Breast epithelium (tissue), 4 donors: ENCODE measurements at regions not wholly inside any gene's neighbourhood (a gene's known extent, or its start where the extent isn't known, plus 50 kb on each side); places are given as distances from the start of the nearest gene placed in this dataset.

Source experiments
- DNase-seq, 2 donors: peaks; one replicate each; pipeline ENCODE4 v3.0.0-alpha.2; 2019; ENCODE audit warnings: low spot score in 2 of 2
- H3K27ac ChIP-seq, 2 donors: fragments of 200-600 bp; sonication (generic) in 1 of 2; one replicate each; pipeline ENCODE4 v1.5.1; 2016 to 2019; ENCODE audit warnings: mild to moderate bottlenecking in 1 of 2
- H3K27me3 ChIP-seq, 2 donors: fragments of 200-600 bp; sonication (generic) in 1 of 2; one replicate each; pipeline versions ENCODE4 v1.5.1 to v1.6.0; 2017 to 2019; ENCODE audit warnings: control low read depth in 1 of 2, mild to moderate bottlenecking in 1 of 2
- H3K36me3 ChIP-seq: fragments of 200-600 bp; one replicate; pipeline ENCODE4 v1.5.1; 2019
- H3K4me1 ChIP-seq, 2 donors: fragments of 200-600 bp; sonication (generic); one replicate each; pipeline ENCODE4 v1.5.1; 2016 to 2019; ENCODE audit warnings: control low read depth in 1 of 2
- H3K4me3 ChIP-seq, 3 donors: fragments of 200-600 bp; sonication (generic); 1 replicate in 2 of 3; 2 replicates in 1 of 3; pipeline ENCODE4 v1.5.1; 2016 to 2019; ENCODE audit warnings: mild to moderate bottlenecking in 3 of 3, moderate library complexity in 2 of 3
- H3K9me3 ChIP-seq, 2 donors: fragments of 200-600 bp; sonication (generic) in 1 of 2; one replicate each; pipeline ENCODE4 v1.5.1; 2016 to 2019; ENCODE audit warnings: control low read depth in 1 of 2
- POLR2A ChIP-seq: fragments of 450-650 bp; IDR thresholded peaks from one replicate; pipeline ENCODE4 v1.6.1; 2016; ENCODE audit warnings: antibody characterized with exemption, mild to moderate bottlenecking, moderate library complexity
- POLR2AphosphoS5 ChIP-seq, 3 donors: sonication (generic); formaldehyde crosslinking; IDR thresholded peaks; one replicate each; pipeline ENCODE4 v1.6.1; 2017; ENCODE audit warnings: antibody characterized with exemption in 3 of 3
- intact Hi-C: fragments of 100-400 bp; cut with DNase I; formaldehyde crosslinking; loops from one replicate; pipeline ENCODE4 v1.15.1; 2023; ENCODE audit warnings: low total_unique reads
- TF ChIP-seq, protein P1 (sequence below), 3 donors: fragments of 450-650 bp; IDR thresholded peaks; one replicate each; pipeline ENCODE4 v1.5.1; 2016 to 2017; ENCODE audit warnings: antibody characterized with exemption in 3 of 3, mild to moderate bottlenecking in 3 of 3, moderate library complexity in 3 of 3

DNA sequence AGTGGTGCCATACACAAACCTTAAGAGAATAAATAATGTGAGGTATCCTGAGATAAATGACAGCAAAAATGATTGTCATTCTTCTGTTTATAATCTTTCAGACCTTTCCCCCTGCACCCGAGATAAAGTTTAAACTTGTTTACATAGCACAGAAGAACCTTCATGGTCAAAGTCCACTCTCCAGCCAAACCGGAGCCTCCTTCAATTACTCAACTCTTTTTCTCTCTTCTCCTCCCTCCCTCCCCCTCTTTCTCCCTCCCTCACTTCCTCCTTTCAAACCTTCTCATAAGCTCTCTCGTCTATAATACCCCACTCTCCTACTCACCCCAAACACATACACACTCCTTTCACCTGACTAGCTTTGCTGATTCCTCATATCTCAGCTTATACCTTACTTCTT lies 198.9 kb downstream of the EFHB start:
- H3K27me3 ChIP-seq: no peaks in the 10 kb centered on the region
- H3K36me3 ChIP-seq: no peaks in the 10 kb centered on the region
- no peak overlapping the region for H3K27ac ChIP-seq
- H3K4me1 ChIP-seq: no peaks in the 10 kb centered on the region
- DNase-seq: no peak
- intact Hi-C loops: loop anchor here (5.0 kb wide), 1 partner anchor 342 kb away; no protein-coding TSS in a partner anchor
- H3K4me3 ChIP-seq: no peak overlapping the region
- no peaks in the 10 kb centered on the region for H3K9me3 ChIP-seq
- TF ChIP-seq POLR2AphosphoS5 (IDR thresholded peaks at IDR 0.05) (no peak), POLR2A (no peak)
- TF ChIP-seq, protein P1, sequence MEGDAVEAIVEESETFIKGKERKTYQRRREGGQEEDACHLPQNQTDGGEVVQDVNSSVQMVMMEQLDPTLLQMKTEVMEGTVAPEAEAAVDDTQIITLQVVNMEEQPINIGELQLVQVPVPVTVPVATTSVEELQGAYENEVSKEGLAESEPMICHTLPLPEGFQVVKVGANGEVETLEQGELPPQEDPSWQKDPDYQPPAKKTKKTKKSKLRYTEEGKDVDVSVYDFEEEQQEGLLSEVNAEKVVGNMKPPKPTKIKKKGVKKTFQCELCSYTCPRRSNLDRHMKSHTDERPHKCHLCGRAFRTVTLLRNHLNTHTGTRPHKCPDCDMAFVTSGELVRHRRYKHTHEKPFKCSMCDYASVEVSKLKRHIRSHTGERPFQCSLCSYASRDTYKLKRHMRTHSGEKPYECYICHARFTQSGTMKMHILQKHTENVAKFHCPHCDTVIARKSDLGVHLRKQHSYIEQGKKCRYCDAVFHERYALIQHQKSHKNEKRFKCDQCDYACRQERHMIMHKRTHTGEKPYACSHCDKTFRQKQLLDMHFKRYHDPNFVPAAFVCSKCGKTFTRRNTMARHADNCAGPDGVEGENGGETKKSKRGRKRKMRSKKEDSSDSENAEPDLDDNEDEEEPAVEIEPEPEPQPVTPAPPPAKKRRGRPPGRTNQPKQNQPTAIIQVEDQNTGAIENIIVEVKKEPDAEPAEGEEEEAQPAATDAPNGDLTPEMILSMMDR (IDR thresholded peaks at IDR 0.05): no peak

DNA sequence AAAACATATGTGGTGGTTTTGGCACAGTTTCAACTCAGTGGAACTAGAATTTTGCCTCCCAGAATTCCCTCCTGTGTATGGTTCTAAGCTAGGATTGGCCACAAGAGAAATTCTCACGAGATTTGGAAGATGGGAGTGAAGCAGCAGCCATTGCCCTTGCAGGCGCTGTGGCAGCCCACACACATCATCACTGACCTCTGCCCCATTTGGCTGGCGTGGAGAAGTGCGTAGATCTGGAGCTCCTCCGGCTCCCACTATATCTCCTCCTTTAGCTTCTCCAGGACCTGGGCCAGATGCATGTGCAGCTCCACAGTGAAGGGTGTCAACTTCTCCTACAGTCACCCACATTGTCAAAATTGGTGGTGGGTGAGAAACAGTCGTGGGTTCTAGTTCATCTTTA lies 199.6 kb downstream of the EFHB start:
- intact Hi-C loops: no loop called here
- DNase-seq: no peak
- TF ChIP-seq, protein P1 (IDR thresholded peaks at IDR 0.05): no peak
- TF ChIP-seq POLR2AphosphoS5 (IDR thresholded peaks at IDR 0.05) (no peak), POLR2A (no peak)
- Histone ChIP-seq H3K4me3 (no peak overlapping the region), H3K27me3 (no peaks in the 10 kb centered on the region), H3K36me3 (no peaks in the 10 kb centered on the region), H3K27ac (no peak overlapping the region), H3K9me3 (no peaks in the 10 kb centered on the region), H3K4me1 (no peaks in the 10 kb centered on the region)

DNA sequence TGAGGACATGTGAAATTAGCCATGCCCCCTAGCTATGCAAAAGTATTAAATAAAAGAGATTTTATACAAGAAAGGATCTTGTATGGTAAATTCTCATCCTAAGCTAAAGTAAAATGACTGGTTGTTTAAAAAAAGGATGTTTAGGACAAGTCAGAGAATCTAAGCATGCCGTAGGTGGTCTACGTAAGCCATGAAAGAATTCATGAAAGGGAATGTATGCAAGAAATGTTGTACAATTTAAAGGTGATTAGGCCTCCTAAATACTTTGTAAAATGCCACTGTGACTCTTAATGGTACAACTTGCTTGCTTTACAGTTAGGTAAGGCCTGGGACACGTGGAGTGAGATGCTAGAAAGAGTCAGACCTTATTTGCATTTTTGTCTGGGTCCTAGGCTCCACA lies 209.0 kb downstream of the EFHB start:
- H3K27ac ChIP-seq: no peak overlapping the region
- no peaks in the 10 kb centered on the region for H3K36me3 ChIP-seq
- intact Hi-C loops: no loop called here
- TF ChIP-seq POLR2A (no peak), POLR2AphosphoS5 (IDR thresholded peaks at IDR 0.05) (no peak)
- TF ChIP-seq, protein P1 (IDR thresholded peaks at IDR 0.05): no peak
- no peaks in the 10 kb centered on the region for H3K4me1 ChIP-seq
- H3K9me3 ChIP-seq: peaks cover 0 to 3% of the 10 kb centered on the region in 2 donors
- no peak for DNase-seq
- H3K27me3 ChIP-seq: no peaks in the 10 kb centered on the region
- no peak overlapping the region for H3K4me3 ChIP-seq

DNA sequence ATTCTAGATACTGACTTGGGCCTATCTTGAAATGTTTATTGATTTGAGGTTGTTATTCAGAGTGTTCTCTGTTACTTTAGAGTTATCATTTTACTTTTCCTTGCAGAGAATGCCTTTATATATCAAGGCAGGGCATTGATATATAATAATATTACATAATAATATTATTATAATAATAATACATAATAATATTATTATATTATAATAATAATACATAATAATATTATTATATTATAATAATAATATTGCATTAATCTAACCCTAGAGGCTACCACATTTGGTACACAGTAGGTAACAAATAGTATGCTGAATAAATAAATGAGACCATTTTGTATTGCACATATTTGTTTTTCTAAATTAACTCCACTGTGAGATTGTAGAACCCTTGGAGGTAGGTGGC lies 216.3 kb downstream of the EFHB start:
- Histone ChIP-seq H3K4me3 (no peak overlapping the region), H3K27me3 (no peaks in the 10 kb centered on the region), H3K4me1 (no peaks in the 10 kb centered on the region), H3K9me3 (peaks cover 0 to 3% of the 10 kb centered on the region in 2 donors), H3K27ac (no peak overlapping the region), H3K36me3 (no peaks in the 10 kb centered on the region)
- TF ChIP-seq POLR2AphosphoS5 (IDR thresholded peaks at IDR 0.05) (no peak), POLR2A (no peak)
- TF ChIP-seq, protein P1 (IDR thresholded peaks at IDR 0.05): no peak
- DNase-seq: no peak
- intact Hi-C loops: no loop called here

DNA sequence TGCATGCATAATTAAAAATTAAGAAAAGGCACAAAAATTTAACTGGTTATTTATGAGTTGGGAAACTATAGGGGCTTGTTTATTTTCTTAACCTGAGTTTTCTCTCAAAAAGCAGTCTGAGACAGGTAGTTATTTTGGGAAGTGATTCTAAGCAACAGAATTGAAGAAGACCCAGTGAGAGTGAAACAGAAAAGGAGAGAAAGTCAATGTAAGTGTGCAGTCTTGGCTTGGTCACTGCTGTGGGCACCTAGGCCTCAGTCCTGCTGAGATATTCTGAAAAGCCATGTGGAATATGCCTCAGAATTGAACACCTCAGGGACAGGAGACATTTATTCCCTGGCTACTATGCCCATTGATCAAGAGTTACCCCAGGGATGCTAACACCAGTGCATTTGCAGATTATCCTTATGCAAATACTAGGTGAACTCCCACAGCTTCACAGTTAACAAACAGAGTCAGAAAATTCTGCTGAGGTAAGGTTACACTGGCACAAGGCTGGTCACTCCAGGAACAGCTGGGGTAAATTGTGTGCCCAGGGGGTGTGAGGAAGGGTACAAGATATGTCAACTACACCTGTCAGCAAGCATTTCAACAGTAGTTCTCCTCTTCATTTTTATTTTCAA lies 222.7 kb downstream of the EFHB start:
- TF ChIP-seq POLR2AphosphoS5 (IDR thresholded peaks at IDR 0.05) (no peak), POLR2A (no peak)
- TF ChIP-seq, protein P1 (IDR thresholded peaks at IDR 0.05): no peak
- H3K36me3 ChIP-seq: no peaks in the 10 kb centered on the region
- H3K27ac ChIP-seq: no peak overlapping the region
- no peak overlapping the region for H3K4me3 ChIP-seq
- intact Hi-C loops: no loop called here
- DNase-seq: no peak
- no peaks in the 10 kb centered on the region for H3K27me3 ChIP-seq
- H3K9me3 ChIP-seq: no peaks in the 10 kb centered on the region
- no peaks in the 10 kb centered on the region for H3K4me1 ChIP-seq
